Left forelimb (tissue), 1 donor: ENCODE measurements at regions not wholly inside any gene's neighbourhood (a gene's known extent, or its start where the extent isn't known, plus 50 kb on each side); places are given as distances from the start of the nearest gene placed in this dataset.

ENCODE experiments used
- DNase-seq: peaks from one replicate; pipeline ENCODE4 v3.0.0-alpha.2; 2018; ENCODE audit warnings: low spot score

DNA sequence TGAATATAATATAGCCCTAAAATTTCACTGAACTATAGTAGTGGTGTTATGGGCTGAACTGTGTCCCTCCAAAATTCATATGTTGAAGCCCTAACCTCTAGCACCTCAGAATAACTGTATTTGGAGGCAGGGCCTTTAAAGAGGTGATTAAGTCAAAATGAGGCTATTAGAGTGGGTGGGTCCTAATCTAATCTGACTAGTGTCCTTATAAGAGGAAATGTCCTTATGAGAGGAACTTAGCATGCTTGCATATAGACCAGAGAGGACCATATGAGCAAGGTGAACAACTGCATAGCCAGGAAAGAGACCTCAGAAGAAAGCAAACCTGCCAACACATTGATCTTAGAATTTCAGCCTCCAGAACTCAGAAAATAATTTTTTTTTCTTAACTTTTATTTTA, 238.4 kb downstream of the ZEB2 start:
- no peak for DNase-seq

DNA sequence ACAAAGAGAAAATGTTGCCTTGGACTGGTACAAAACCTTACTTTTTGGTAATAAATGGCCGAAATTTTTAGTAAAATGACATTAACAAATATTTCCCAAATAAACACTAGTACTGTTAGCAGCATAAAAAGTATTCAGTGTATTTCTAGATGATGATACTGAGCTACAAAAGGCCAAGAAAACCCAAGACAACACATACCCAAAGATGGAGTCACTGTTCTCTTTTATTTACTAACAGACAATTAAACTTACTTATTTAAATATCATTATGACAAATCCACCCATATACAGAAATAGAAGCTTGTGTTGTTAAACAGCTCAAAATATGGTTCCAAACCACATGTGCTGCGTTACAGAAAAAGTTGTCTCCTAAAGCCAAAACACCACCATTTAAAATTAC, 239.9 kb downstream of the ZEB2 start:
- DNase-seq: no peak

DNA sequence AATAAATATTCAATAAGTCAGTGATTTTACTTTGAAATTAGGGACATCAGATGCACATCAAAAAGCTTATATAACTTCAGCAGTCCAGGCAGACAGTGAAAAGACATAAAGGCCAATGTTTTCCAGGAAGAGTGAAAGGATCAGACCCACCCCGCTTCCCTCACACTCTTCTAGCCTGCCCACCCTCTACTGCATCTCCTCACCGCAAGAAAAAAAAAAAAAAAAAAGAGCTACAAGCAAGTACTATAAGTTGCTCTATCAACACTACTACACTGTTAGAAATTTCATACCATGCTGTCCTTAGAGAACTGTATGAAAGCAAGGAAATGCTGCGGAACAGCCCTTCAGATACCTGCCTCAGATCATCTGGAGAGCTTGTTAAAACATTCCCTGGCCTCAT, 240.8 kb downstream of the ZEB2 start:
- DNase-seq: no peak

DNA sequence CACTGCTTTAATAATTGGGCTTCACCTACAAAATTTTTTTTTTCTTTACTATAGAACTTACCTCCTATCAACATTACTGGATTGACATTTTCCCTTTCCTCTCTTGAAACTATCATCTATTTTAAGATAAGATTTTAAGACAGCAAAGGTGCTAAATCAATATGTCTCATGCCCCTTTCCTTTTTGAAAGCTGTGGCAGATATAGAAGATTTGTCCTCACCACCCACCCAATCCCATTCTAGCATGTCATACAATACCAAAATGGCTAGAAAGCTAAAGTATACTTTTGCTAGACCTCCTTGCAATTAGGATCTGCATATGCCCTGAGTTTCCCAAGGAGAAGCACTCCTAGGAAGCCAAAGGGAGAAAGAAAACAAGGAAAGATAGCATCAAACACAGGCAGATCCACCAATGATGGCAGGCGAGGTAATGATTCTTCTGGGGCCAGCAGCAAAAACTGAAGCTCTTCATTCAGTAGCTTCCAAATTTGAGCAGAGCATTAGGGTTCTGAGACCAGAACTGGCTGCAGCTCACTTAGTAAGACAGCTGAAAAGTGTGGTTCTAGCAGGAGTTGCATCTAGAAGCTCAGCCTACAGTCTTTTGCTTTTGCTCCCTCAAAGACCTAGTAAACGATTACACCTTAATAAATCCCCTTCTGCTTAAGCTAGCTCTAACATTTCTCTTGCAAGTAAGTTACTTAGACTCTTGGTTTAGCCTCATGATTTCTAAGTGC, 242.1 kb downstream of the ZEB2 start:
- no peak for DNase-seq

DNA sequence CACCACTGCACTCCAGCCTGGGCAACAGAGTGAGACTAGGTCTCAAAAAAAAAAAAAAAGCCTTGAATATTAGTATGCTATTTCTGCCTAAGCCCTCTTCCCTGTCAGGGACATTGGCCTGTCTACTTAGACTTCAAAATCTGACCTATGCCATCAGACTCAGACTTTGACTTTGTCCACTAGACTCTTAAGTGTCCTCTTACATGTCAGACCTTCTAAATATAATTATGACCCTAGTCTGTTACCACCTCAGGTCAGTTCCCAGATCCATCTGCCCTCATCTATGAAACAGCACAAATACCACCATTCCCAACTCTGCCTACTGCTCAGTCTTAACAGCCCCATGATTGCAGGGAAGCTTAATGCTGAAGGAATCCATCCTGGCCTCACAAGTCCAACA, 244.6 kb downstream of the ZEB2 start:
- no peak for DNase-seq

DNA sequence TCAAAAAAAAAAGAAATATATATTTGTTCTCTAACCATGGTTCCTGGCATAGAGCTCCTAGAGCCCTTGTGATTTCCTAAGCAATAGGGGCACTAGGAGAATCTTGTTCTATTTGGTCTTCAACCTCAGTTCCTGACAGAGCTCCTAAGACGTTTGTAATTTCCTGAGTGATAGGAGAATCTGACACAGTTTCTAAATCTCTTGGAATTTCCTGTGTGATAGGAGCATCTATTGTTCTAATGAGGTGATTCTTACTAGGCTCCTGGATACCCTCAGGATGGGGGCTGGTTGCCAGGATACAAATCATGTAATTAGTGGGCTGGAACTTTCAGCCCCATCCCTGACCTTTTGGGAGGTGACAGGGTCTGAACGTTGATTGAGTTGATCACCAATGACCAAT, 245.8 kb downstream of the ZEB2 start:
- no peak for DNase-seq

DNA sequence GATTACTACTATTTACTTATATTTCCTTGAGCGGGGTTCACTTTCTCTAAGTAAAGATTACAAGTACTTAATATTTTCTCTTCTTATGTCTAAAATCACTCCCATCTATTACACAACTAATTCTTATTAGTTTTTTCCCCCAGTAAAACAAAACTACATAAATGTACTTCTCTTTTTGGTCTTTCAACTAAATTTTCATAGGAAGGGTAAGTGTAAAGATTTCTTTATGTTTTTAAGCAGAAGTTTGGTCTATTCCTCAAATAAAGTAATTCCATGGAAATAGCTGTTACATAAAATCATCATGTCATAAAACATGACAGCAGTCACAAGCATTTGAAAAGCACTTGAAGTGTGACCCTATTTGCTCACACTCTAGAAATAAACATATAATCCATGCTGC, 249.0 kb downstream of the ZEB2 start:
- DNase-seq: no peak

DNA sequence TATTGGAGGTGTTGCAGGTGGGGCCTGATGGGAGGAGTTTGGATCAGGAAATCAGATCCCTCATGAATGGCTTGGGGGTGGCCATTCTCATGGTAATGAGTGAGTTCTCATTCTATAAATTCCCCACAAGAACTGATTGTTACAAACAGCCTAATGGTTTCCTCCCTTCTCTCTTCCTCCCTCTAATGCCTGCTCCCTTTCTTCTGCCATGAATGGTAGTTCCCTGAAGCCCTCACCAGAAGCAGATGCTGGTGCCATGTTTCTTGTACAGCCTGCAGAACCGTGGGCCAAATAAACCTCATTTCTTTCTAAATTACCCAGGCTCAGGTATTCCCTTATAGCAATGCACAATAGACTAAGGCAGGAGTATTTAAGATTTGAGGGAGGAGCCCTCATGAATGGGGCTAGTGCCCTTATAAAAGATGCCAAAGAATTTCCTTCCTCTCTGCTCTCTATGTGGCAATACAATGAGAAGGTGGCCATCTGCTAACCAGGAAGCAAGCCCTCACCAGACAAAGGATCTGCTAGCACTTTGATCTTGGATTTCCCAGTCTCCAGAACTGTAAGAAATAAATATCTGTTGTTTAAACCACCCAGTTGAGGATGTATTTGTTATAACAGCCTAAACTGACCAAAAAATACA, 251.8 kb downstream of the ZEB2 start:
- no peak for DNase-seq

DNA sequence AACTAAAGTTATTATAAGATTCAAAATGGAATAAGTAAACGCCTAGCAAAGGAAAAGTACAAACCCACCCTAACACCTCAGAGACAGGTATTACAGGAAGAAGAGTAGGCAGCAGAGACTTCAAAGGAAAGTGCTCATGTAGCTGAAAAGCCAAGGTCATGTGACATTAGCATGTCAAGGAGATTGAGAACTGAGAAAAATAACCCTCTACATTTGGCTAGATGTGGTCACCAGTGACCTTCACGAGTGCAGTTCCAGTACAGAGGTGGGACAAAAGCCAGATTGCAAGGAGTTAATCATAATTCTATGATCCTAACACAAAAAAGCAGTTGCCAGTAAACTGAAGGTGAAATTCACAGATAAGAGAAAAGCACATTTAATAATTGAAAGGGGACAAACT, 252.7 kb downstream of the ZEB2 start:
- DNase-seq: no peak

DNA sequence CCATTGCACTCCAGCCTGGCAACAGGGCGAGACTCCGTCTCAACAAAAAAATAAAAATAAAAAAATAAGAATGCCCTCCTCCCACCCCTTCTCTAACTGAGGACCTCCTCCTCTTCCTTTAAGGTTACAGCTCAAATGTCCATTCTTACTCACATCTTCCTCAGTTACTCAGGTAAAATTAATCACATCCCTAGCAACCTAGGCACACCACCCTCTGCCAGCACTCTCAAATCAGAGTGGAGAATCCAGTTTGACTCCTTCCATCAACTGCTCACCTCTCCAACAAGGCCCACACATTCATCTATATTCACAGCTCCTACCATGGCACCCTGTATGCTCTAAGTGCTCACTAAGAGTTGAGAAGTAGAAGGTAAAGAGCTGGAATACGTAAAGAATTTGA, 254.3 kb downstream of the ZEB2 start:
- DNase-seq: no peak

DNA sequence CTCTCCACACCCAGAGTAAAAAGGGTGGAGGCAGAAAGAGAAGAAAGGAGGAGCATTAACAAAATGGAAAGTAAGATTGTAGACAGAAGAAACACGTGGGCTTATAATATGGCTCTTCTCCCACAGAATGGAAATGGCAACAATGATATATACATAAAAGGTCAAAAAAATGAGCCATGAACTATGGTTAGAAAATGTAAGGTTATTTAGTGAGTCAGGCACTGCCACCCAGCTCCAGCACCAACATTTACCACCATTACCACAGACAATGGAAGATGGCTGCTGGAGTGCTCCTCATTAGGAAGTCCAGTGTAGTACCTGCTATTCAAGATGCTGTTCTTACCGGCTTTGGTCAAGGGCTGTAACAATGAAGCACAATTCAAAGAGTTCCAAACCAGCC, 258.0 kb downstream of the ZEB2 start:
- no peak for DNase-seq

DNA sequence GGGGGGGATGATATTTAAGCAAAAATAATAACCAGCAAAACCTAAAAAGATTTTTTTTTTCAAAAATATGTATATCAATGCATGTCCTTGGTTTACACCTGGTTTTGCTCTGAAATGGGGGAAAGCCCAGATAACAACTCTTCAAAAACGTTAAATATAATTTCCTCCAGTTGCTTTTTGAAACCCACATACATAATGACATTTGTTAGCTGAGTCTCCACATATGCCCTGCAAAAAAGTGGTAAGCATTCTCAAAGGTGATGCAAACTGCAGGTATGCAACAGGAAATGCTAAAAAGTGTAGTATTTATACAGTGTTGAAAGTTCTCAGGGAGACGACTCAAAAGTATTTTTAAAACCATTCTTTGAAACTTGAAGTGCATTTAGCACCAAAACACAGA, 258.6 kb downstream of the ZEB2 start:
- no peak for DNase-seq

DNA sequence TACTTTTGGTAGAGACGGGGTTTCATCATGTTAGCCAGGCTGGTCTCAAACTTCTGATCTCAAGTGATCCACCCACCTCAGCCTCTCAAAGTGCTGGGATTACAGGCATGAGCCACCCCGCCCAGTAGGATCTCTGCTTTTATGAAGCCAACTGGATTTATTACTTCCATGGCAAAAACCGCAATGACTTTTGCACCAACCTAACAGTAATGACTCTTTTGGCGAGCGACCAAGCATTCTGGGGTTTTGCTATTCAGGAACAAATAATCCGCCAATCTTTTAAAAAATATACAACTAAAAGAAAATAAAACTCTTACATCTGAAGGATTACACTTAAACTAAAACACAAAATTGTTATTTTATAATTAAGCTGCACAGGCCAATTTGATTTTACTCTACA, 260.6 kb downstream of the ZEB2 start:
- DNase-seq: no peak

DNA sequence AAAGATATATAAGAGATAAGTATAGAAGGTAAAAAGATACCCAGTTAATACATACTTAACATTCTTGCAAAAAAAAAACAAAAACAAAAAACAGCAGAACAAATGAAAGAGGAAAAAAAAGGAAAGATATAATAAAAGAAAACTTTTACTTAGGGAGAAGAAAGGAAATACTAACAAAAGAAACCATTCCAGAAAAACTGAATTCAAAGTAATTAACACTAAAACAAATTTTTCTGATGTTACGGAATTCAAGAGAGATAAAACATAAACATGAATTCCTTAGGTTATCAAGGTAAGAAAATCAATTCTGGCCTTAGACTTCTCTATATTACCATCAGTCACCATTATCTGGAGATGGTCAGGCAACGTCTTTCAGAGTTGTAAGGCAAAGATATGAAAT, 261.8 kb downstream of the ZEB2 start:
- DNase-seq: no peak

DNA sequence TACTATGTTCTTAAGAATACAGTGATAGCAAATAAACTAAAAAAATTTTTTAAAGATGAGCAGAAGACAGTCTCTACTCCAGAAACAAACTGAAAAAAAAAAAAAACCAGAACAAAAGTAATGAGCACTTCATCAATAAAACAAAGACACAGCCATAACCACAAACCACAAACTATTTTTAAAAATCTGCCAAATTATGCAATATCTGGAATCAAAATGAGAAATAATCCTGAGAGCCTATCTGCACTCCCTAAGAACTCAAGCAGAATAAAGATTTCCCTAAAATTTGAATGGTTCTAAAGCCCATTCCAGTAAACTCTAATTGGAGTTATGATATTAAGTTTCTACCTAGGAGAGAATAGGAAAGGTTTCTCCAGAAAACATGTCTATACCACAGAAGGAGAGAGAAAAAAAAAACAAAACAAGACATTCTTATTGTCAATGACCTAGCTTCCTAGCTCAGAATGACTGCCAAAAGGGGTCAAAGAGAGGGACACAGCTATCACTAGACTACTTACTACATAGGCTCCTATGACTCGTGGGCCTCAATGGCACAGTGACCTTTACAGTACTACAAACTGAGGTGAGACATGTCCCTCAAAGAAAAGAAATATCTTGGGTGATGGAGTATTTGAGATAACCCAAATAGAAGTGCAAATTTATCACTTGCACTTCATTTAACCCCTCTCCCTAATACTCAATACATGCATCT, 262.8 kb downstream of the ZEB2 start:
- no peak for DNase-seq

DNA sequence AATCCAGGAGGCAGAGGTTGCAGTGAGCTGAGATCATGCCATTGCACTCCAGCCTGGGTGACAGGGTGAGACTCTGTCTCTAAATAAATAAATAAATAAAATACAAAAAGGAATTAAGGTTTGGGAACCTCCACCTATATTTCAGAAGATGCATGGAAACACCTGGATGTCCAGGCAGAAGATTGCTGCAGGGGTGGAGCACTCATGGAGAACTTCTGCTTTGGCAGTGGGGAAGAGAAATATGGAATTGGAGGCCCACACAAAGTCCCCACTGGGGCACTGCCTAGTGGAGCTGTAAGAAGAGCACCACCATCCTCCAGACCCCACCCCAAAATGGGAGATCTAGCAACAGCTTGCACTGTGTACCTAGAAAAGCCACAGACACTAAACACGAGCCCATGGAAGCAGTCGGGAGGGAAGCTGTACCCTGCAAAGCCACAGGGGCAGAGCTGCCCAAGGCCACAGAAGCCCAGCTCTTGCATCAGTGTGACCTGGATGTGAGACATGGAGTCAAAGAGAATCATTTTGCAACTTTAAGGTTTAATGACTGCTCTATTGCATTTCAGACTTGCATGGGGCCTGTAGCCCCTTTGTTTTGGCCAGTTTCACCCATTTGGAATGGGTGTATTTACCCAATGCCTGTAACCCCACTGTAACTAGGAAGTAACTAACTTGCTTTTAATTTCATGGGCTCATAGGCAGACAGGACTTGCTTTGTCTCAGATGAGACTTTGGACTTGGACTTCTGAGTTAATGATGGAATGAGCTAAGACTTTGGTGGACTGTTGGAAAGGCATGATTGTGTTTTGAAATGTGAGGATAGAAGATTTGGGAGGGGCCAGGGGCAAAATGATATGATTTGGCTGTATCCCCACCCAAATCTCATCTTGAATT, 265.3 kb downstream of the ZEB2 start:
- no peak for DNase-seq

DNA sequence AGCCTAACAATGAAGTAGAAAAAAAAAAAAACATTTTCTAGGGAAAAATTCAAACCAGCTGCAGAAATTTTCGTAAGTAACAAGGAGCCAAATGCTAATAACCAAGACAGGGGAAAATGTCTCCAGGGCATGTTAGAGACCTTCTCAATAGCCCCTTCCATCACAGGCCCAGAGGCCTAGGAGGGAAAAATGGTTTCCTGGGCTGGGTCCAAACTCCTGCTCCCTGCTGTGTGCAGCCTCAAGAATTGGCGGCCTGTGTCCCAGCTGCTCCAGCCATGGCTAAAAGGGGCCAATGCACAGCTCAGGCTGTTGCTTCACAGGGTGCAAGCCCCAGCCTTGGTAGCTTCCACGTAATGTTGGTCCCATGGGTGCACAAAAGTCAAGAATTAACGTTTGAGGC, 266.2 kb downstream of the ZEB2 start:
- no peak for DNase-seq

DNA sequence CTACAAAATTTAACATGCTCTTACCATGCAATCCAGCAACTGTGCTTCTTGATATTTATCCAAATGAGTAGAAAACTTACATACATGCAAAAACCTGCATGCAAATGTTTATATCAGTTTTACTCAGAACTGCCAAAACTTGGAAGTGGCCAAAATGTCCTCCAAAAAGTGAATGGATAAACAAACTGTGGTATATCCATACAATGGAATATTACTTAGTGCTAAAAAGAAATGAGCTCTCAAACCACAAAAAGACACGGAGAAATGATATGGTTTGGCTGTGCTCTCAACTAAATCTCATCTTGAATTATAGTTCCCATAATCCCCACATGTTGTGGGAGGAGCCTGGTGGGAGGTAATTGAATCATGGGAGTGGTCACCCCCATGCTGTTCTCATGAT, 267.2 kb downstream of the ZEB2 start:
- no peak for DNase-seq

DNA sequence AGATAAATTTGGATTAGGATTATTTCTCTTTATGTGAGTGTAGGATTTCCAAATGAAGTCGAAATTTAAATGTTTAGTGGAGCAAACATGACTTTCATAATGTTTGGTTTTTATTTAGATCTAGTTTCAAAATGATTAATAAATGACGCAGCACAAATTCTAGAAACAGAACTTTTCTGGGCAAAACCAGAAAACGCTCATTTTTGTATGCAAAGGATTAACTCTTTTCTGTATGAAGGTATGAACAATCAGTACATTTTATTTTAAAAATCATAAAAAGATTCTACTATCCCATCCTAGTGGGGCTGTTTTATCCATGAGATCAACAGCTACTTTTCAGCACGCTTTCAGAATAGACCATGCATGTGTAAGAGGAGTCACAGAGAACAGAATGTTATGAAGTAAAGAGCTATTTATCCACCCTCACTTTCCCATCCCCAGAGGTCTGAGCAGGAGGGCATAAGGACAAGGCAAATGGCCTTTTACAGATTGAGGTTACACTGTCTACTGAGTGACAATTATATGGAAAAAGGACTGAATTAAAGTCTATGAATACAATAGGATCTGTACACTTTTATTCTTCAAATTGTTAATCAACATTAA, 270.8 kb downstream of the ZEB2 start:
- no peak for DNase-seq

DNA sequence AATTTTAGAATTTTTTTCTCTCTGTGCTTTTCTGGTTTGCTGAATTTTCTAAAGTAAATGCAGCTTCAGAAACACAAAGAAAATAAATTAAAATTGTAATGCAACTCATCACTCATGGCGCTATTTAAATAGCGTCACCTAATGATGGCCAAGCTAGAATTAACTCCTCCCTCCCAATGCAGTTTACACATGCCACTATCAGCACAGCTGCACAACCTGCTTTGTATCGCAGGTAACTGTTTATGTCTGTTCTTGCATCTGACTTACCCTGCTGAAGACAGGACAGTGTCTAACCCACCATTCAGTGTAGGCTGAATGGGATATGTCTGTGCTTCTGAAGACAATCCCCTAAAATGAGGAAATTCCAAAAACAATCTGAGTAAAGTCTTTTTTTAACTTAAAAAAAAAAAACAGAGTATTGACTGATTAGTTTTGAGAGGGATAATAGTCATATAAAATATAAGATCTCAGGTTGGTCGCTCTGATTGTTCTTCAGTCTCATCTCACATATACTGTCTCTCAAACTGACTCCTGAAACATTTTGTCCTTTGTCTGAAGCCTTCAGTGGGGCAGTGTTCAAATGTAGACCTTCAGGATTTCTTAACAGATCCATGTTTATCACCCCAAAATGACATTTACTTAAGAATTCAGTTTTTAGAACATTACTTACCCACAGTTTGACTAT, 271.4 kb downstream of the ZEB2 start:
- no peak for DNase-seq

DNA sequence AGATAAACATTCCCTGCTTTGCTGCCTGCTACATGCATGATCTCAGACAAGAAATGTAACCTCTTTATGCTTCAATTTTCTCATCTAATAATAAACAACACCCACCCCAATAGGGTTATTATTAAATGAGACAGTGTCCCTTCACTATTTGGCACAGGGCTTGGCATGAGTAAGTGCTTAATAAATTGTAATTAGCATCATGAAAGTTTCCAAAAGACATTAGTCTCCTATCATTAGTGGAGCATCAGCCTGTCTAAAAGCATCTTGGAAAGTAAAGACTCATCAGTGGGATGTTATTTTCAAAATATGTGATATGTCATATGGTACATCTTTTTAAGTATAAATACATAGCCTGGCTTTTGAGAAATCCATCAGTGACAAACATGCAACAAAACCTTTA, 275.0 kb downstream of the ZEB2 start:
- no peak for DNase-seq
